GM12872 (cell line): ENCODE measurements at regions not wholly inside any gene's neighbourhood (a gene's known extent, or its start where the extent isn't known, plus 50 kb on each side); places are given as distances from the start of the nearest gene placed in this dataset.

Experiments
- TF ChIP-seq, protein P1 (sequence below): IDR thresholded peaks from 3 replicates; pipeline ENCODE4 v1.5.1; 2011; ENCODE audit warnings: low read depth, mild to moderate bottlenecking, low read length, moderate library complexity; ENCODE audit not compliant: insufficient read depth

DNA sequence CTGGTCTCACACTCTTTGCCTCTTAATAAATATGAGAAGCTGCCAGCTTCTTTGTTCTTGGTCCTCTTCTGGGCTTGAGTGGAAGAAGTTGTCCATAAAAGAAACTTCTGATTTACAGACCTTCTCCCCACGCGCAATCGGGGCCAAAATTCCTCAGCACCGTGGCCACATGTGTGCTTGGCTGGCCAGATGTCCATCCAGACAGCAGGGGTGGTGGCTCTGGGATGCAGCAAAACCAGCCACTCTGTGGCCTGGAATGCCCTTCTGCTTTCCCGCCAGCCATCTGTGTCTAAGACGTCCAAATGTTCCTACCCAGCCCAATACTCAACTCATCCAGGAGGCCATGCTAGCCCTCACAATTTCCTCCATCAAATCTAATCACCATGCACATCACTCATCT is 250.8 kb downstream of the EN1 start:
- TF ChIP-seq, protein P1, sequence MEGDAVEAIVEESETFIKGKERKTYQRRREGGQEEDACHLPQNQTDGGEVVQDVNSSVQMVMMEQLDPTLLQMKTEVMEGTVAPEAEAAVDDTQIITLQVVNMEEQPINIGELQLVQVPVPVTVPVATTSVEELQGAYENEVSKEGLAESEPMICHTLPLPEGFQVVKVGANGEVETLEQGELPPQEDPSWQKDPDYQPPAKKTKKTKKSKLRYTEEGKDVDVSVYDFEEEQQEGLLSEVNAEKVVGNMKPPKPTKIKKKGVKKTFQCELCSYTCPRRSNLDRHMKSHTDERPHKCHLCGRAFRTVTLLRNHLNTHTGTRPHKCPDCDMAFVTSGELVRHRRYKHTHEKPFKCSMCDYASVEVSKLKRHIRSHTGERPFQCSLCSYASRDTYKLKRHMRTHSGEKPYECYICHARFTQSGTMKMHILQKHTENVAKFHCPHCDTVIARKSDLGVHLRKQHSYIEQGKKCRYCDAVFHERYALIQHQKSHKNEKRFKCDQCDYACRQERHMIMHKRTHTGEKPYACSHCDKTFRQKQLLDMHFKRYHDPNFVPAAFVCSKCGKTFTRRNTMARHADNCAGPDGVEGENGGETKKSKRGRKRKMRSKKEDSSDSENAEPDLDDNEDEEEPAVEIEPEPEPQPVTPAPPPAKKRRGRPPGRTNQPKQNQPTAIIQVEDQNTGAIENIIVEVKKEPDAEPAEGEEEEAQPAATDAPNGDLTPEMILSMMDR: no peak

DNA sequence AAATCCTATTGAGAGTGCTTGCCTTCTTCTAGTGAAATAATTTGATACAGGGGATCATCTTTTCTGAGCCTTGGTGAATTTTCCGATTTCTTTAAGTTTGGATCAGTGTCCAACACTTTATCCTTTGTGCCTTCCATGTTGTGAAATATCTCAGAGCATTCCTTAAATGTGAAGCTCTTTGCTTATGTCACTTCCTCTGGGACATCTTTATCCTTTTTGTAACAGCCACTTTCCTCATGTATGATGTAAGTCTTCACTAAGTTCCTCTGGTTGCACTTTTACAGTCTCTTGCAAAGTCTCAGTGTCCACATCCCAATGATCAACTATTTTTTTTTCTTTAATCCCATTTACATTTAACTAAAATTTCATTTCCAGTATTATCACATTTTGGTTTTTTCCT is 254.2 kb downstream of the EN1 start:
- TF ChIP-seq, protein P1: no peak

DNA sequence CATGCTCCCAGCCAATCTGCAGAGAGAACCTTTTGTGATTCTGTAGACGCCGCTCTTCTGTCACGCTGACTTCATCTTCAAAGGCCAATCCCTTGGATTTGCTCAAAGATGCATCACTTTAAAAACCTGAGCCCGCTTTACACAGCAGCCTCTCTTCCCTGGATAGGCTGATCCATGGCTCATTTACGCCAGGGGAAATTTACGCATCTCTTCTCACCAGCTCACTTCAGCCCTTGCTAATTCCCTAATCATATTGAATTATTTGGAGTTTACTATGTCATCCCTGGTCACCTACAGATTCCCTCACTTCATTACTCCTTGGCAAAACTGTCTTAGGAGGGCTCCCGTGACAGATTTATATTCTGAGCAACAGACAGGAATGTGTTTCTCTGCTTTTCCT is 256.2 kb downstream of the EN1 start:
- TF ChIP-seq, protein P1: no peak

DNA sequence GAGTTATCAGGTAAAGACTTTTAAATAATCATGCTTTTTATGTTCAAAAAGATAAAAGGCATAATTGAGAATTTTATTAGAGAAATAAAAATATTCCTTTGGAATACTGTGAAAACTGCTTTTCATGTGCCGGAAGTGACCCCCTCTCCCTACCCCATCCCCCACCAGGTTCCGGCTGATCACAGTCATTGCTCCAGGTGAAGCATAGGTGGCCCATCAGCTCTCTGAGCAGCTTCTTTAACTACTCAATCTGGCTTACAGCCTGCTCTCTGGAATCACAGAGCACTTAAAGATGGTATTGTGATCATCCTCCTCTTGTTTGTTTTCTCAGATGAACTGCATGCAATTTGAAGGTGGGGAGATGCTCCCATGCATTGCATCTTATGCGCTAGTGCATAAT is 257.7 kb downstream of the EN1 start:
- TF ChIP-seq, protein P1: no peak

DNA sequence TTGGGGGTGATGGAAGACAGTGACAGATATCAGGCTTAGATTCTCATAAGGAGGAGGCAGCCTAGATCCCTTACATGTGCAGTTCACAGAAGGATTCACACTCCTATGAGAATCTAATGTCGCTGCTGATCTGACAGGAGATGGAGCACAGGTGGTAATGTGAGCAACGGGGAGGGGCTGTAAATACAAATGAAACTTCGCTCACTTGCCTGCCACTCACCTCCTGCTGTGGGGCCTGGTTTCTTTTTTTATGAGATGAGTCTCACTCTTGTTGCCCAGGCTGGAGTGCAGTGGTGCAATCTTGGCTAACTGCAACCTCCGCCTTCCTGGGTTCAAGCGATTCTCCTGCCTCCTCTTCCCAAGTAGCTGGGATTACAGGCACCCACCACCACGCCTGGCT is 258.6 kb downstream of the EN1 start:
- TF ChIP-seq, protein P1: no peak

DNA sequence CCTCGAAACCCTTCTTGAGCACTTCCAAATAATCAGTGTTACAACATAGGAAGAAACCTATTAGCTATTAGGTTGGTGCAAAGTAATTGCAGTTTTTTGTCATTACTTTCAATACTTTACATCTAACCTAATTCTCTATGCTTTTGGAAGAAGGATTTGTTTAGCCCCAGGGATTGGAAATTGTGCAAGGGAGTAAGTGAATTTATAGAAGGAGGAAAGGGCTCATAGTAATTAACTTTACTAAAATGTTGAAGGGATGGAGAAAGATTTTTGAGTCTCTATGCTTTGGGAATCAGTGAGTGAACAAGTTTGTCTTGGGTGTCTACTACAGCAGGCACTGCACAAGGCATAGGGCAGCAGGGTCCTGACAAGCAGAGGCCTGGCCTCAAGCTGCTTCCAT is 261.1 kb downstream of the EN1 start:
- TF ChIP-seq, protein P1: no peak

DNA sequence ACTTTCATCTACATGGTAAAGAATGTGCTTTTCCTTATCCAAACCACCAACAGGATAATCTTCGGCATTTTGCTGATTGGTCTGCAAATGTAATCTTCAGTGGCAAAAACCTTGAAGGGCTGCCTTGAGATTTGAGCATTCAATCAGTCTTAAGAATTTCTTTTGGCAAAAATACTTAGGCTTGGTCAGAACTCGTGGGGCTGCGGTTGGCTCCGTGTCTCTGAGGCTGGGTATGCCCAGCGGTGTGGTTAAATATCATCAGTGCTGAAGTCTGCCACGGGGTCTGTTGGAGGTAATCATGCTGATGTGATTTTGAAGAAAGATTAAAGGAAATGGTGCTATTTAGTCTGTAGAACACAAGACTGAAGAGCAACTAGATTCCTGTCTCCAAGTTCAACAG is 262.6 kb downstream of the EN1 start:
- TF ChIP-seq, protein P1: no peak

DNA sequence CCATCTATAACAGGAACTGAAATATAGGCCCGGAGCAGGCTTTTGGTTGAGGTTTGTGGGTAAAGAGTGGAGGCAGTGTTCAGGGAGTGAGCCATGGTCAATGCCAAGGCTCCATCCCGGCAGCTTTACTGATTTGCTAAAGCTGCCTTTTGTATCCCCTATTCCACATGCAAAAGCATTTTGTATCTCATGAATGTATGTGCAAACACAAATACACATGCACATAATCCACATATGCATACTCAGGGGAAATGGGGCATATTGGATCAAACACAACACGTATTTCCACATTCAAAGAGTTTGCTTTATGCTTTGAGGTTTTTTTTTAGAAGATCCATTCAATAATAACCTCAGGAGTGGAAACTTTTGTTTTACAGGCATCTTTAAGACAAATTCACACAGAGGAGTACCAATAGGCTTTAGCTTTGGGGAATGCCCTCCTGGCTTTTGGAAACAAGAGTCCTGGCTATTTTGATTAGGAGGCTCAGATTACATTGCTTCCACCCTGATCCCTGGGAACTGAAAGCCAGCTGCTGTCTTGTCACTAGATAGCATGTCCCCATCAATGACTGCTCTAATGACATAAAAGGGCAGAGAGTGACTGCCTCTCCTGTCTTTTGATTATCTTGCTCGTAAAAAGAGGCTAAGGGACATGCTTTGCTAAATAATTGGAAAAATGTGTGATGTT is 263.2 kb downstream of the EN1 start:
- TF ChIP-seq, protein P1: no peak
